GM12891 (cell line): ENCODE measurements at regions not wholly inside any gene's neighbourhood (a gene's known extent, or its start where the extent isn't known, plus 50 kb on each side); places are given as distances from the start of the nearest gene placed in this dataset.
A peak's percentile ranks its signal among the peaks of the same experiment; 100 is the strongest.

Experiments used
- PAX5 ChIP-seq: IDR thresholded peaks from 2 replicates; pipeline ENCODE4 v1.6.1; 2011; ENCODE audit warnings: low read length, moderate library complexity, mild to moderate bottlenecking; ENCODE audit not compliant: insufficient read depth, severe bottlenecking
- POLR2A ChIP-seq: IDR thresholded peaks from 2 replicates; pipeline ENCODE4 v1.6.1; 2011; ENCODE audit warnings: low read depth, low read length, control low read depth
- POLR2AphosphoS5 ChIP-seq: IDR thresholded peaks from 2 replicates; pipeline ENCODE4 v1.6.1; 2011; ENCODE audit warnings: low read depth, low read length, control low read depth
- POU2F2 ChIP-seq: IDR thresholded peaks from 2 replicates; pipeline ENCODE4 v1.6.1; 2011; ENCODE audit warnings: low read depth, mild to moderate bottlenecking, control low read depth, low read length, moderate library complexity
- SPI1 ChIP-seq: IDR thresholded peaks from 2 replicates; pipeline ENCODE4 v1.6.1; 2011; ENCODE audit warnings: low read depth, low read length, control low read depth
- TAF1 ChIP-seq: IDR thresholded peaks from 2 replicates; pipeline ENCODE4 v1.6.1; 2011; ENCODE audit warnings: low read depth, low read length, control low read depth

GRCh38 chr4:155143512-155143911 is 64.9 kb upstream of the NPY2R start:
- TF ChIP-seq POLR2AphosphoS5 (no peak), POLR2A (no peak), PAX5 (no peak), TAF1 (no peak), SPI1 (peak; percentile 37; the same call in 1 of the 2 replicates), POU2F2 (no peak)
